ENCODE measurements at regions not wholly inside any gene's neighbourhood (a gene's known extent, or its start where the extent isn't known, plus 50 kb on each side); places are given as distances from the start of the nearest gene placed in this dataset.

DNA sequence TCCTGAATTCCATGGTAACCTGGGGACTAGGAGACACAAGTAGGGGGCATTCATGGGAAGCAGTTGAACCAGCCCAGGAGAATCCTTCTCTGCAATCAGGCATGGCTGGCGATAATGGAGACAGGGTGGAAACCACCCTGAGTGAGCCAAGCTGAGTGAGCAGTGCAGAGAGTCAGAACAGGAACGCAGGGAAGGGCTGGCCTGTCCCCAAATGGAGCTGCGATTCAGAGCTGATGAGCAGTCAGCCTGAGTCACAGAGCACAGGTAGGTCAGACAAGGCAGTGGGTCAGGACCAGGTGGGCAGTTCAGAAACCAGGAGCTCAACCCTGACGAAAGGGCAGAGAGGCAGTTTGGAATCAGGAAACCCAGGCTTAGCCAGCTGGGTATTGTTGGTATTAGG is 129.0 kb downstream of the BTC start:
- 94% methylated on average over 4 of the region's 4 CpGs for WGBS (ENCODE audit: low lambda C conversion rate)
- H3K4me3 ChIP-seq (replicated peaks in 1 of 3; ENCODE audit: insufficient read depth in 1 of 3, low read depth in 2 of 3, low read length in 3 of 3), result no peak overlapping the region
- in situ Hi-C loops (cut with HindIII; ENCODE audit: extremely low pct_ligation_motif_present, low pct_unique_long_range_greater_than_20kb) (loop anchor here (10.0 kb wide), 2 partner anchors 111 to 471 kb away; no protein-coding TSS in a partner anchor), intact Hi-C loops (cut with micrococcal nuclease; ENCODE audit: unreplicated experiment) (no loop called here)
- no peaks in the 10 kb centered on the region for H3K9me3 ChIP-seq (ENCODE audit: low read length)
- peaks cover 36% of the 10 kb centered on the region for H3K4me1 ChIP-seq (ENCODE audit: insufficient read depth, low read length)
- no peak overlapping the region for H3K9ac ChIP-seq (ENCODE audit: insufficient read depth, low read depth, low read length)
- no TSS peak for BruUV-seq (replicated peaks)
- H3K27ac ChIP-seq (ENCODE audit: extremely low read length, insufficient read depth, low read length), result no peak overlapping the region
- no peaks in the 10 kb centered on the region for H4K20me1 ChIP-seq (ENCODE audit: insufficient read depth, low read length)
- no peak overlapping the region for H2AFZ ChIP-seq (ENCODE audit: low read length)
- H3K79me2 ChIP-seq (ENCODE audit: insufficient read depth, low read length), result no peaks in the 10 kb centered on the region
- FAIRE-seq, result no peak
- TF ChIP-seq TSC22D2 (CRISPR knock-in tag; IDR thresholded peaks at IDR 0.05; ENCODE audit: borderline replicate concordance), result no peak
- TF ChIP-seq, protein P1, sequence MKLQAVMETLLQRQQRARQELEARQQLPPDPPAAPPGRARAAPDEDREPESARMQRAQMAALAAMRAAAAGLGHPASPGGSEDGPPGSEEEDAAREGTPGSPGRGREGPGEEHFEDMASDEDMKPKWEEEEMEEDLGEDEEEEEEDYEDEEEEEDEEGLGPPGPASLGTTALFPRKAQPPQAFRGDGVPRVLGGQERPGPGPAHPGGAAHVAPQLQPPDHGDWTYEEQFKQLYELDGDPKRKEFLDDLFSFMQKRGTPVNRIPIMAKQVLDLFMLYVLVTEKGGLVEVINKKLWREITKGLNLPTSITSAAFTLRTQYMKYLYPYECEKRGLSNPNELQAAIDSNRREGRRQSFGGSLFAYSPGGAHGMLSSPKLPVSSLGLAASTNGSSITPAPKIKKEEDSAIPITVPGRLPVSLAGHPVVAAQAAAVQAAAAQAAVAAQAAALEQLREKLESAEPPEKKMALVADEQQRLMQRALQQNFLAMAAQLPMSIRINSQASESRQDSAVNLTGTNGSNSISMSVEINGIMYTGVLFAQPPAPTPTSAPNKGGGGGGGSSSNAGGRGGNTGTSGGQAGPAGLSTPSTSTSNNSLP (IDR thresholded peaks at IDR 0.05; ENCODE audit: low read depth, low read length), result no peak
- no peak for TF ChIP-seq ZNF562 (CRISPR knock-in tag; IDR thresholded peaks at IDR 0.05; ENCODE audit: borderline replicate concordance)
- TF ChIP-seq HDAC2 (CRISPR knock-in tag; IDR thresholded peaks at IDR 0.05), result no peak
- CTCF ChIA-PET (ENCODE audit: low intra/inter-chr PET ratio, low total read pairs), result no interaction called here
- POLR2A ChIA-PET, result interaction anchor here (1.1 kb wide), 1 partner anchor 225 kb away, joined by 3 read pairs; no protein-coding TSS in a partner anchor
- DNase-seq (ENCODE audit: low spot score), result no peak
- no peaks in the 10 kb centered on the region for H3K27me3 ChIP-seq (ENCODE audit: control insufficient read depth in 1 of 2, insufficient read depth in 2 of 2, low read length in 2 of 2)
- H3K36me3 ChIP-seq (replicated peaks in 1 of 2; ENCODE audit: control insufficient read depth in 1 of 2, insufficient read depth in 2 of 2, low read length in 2 of 2), result no peaks in the 10 kb centered on the region
- ATAC-seq, result no peak
- no peak overlapping the region for H3K4me2 ChIP-seq (ENCODE audit: low read depth, low read length)

- no peak overlapping the region for H2AFZ ChIP-seq (ENCODE audit: low read length)
- BruUV-seq (replicated peaks), result no TSS peak
- POLR2A ChIA-PET, result interaction anchor here (1.1 kb wide), 1 partner anchor 226 kb away, joined by 3 read pairs; no protein-coding TSS in a partner anchor
- H3K9ac ChIP-seq (ENCODE audit: insufficient read depth, low read depth, low read length), result no peak overlapping the region
- in situ Hi-C loops (cut with HindIII; ENCODE audit: extremely low pct_ligation_motif_present, low pct_unique_long_range_greater_than_20kb), result loop anchor here (10.0 kb wide), 2 partner anchors 111 to 471 kb away; no protein-coding TSS in a partner anchor
- no peaks in the 10 kb centered on the region for H3K9me3 ChIP-seq (ENCODE audit: low read length)
- DNase-seq (ENCODE audit: low spot score) (no peak), FAIRE-seq (no peak), ATAC-seq (no peak)
- H3K27me3 ChIP-seq (ENCODE audit: control insufficient read depth in 1 of 2, insufficient read depth in 2 of 2, low read length in 2 of 2), result no peaks in the 10 kb centered on the region
- CTCF ChIA-PET (ENCODE audit: low intra/inter-chr PET ratio, low total read pairs), result no interaction called here
- H3K79me2 ChIP-seq (ENCODE audit: insufficient read depth, low read length), result no peaks in the 10 kb centered on the region
- H3K27ac ChIP-seq (ENCODE audit: extremely low read length, insufficient read depth, low read length), result no peak overlapping the region
- H3K4me2 ChIP-seq (ENCODE audit: low read depth, low read length), result no peak overlapping the region
- intact Hi-C loops (cut with micrococcal nuclease; ENCODE audit: unreplicated experiment), result no loop called here
- WGBS (ENCODE audit: low lambda C conversion rate), result 97% methylated on average over 3 of the region's 3 CpGs
- no peak overlapping the region for H3K4me3 ChIP-seq (replicated peaks in 1 of 3; ENCODE audit: insufficient read depth in 1 of 3, low read depth in 2 of 3, low read length in 3 of 3)
- H3K36me3 ChIP-seq (replicated peaks in 1 of 2; ENCODE audit: control insufficient read depth in 1 of 2, insufficient read depth in 2 of 2, low read length in 2 of 2), result no peaks in the 10 kb centered on the region
- H4K20me1 ChIP-seq (ENCODE audit: insufficient read depth, low read length), result no peaks in the 10 kb centered on the region
- H3K4me1 ChIP-seq (ENCODE audit: insufficient read depth, low read length), result peaks cover 30% of the 10 kb centered on the region
- TF ChIP-seq ZZZ3 (CRISPR knock-in tag; IDR thresholded peaks at IDR 0.05; ENCODE audit: borderline replicate concordance) (no peak), PHF5A (CRISPR knock-in tag; IDR thresholded peaks at IDR 0.05; ENCODE audit: low read depth, unreplicated experiment) (no peak), KLF11 (CRISPR knock-in tag; IDR thresholded peaks at IDR 0.05) (no peak), FIP1L1 (IDR thresholded peaks at IDR 0.05; ENCODE audit: borderline replicate concordance, insufficient read depth, low read depth, low read length) (no peak), NCOA1 (CRISPR knock-in tag; IDR thresholded peaks at IDR 0.05) (no peak), ZNF296 (CRISPR knock-in tag; conservative IDR thresholded peaks at IDR 0.05) (no peak), PAXIP1 (CRISPR knock-in tag; conservative IDR thresholded peaks at IDR 0.05) (no peak)
Observed at GRCh38 chr4:74665876-74666275, 128.4 kb downstream of the BTC start.
